Loucy (cell line): ENCODE measurements at regions not wholly inside any gene's neighbourhood (a gene's known extent, or its start where the extent isn't known, plus 50 kb on each side); places are given as distances from the start of the nearest gene placed in this dataset.

Experiments
- CTCF ChIP-seq: fragments of 200-600 bp; sonication (generic); conservative IDR thresholded peaks from 2 replicates; pipeline ENCODE4 v1.5.1; 2014; ENCODE audit warnings: mild to moderate bottlenecking, antibody characterized with exemption, low read length
- EZH2phosphoT487 ChIP-seq: fragments of 200-600 bp; IDR thresholded peaks from 2 replicates; pipeline ENCODE4 v1.6.1; 2018; ENCODE audit warnings: antibody characterized with exemption, mild to moderate bottlenecking, moderate library complexity, borderline replicate concordance

- no peak for TF ChIP-seq CTCF
- no peak for TF ChIP-seq EZH2phosphoT487
Measured at GRCh38 chr16:82488460-82488859, 138.3 kb upstream of the CDH13 start.
